ENCODE measurements at regions not wholly inside any gene's neighbourhood (a gene's known extent, or its start where the extent isn't known, plus 50 kb on each side); places are given as distances from the start of the nearest gene placed in this dataset.

DNA sequence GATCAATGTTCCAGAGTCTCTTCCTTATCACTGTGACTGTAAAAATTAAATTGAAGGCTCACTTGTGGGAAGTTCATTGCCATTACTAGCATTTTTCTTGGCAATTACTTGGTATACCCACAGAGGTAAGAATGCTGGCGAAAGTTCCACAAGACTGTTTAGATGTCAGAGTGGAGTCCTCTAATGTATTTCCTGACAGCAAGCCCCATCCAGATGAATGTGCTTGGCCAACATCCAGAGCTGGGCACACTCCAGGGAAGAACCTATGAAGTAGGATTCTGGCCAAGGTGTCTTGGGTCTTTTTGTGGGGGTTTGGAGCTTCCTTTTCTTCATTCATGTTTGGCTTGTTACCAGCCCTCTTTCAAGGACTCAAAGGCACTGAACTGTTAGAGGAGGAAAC is 473.6 kb downstream of the DMAC1 start:
- TF ChIP-seq, protein P1, sequence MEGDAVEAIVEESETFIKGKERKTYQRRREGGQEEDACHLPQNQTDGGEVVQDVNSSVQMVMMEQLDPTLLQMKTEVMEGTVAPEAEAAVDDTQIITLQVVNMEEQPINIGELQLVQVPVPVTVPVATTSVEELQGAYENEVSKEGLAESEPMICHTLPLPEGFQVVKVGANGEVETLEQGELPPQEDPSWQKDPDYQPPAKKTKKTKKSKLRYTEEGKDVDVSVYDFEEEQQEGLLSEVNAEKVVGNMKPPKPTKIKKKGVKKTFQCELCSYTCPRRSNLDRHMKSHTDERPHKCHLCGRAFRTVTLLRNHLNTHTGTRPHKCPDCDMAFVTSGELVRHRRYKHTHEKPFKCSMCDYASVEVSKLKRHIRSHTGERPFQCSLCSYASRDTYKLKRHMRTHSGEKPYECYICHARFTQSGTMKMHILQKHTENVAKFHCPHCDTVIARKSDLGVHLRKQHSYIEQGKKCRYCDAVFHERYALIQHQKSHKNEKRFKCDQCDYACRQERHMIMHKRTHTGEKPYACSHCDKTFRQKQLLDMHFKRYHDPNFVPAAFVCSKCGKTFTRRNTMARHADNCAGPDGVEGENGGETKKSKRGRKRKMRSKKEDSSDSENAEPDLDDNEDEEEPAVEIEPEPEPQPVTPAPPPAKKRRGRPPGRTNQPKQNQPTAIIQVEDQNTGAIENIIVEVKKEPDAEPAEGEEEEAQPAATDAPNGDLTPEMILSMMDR (conservative IDR thresholded peaks at IDR 0.05; ENCODE audit: low read length) = no peak
- no peak for TF ChIP-seq EZH2phosphoT487 (IDR thresholded peaks at IDR 0.05; ENCODE audit: borderline replicate concordance, low read depth, low read length)
